HepG2 (cell line): ENCODE measurements at regions not wholly inside any gene's neighbourhood (a gene's known extent, or its start where the extent isn't known, plus 50 kb on each side); places are given as distances from the start of the nearest gene placed in this dataset.

ENCODE experiments used
- ATAC-seq: fragments of 200-7000 bp; cut with Tn5 transposase; 3 replicates; pipeline ENCODE4 v1.9.1; 2020; ENCODE audit warnings: mild to moderate bottlenecking, moderate library complexity
- BruUV-seq: library from RNA; stranded (reverse); fragments of 400-500 nt; replicated peaks from 2 replicates; lab custom pipeline; 2021; lab: Mats Ljungman, UMichigan
- CTCF ChIA-PET: fragments of 300-600 bp; formaldehyde crosslinking; extraction: SDS; loops from one replicate; lab custom pipeline; 2021; ENCODE audit warnings: low total read pairs, inconsistent platforms, low intra/inter-chr PET ratio; lab: Yijun Ruan, JAX
- POLR2A ChIA-PET: fragments of 350-600 bp; sonication (Branson Sonifier 250); formaldehyde crosslinking; loops from one replicate; lab custom pipeline; 2020; ENCODE audit warnings: antibody characterized with exemption, inconsistent platforms; lab: Yijun Ruan, JAX
- DNase-seq: peaks from one replicate; pipeline ENCODE4 v3.0.0-alpha.2; 2015; ENCODE audit warnings: low spot score
- FAIRE-seq: peaks from 3 replicates; lab custom pipeline; 2011; peaks lifted over from hg19 to GRCh38; lab: Jason Lieb, UNC
- H2AFZ ChIP-seq: one replicate; pipeline ENCODE4 v1.6.1; 2011; ENCODE audit warnings: low read length, inconsistent platforms
- H3K27ac ChIP-seq: fragments of 300-600 bp; 3 replicates; pipeline ENCODE4 v1.8.0; 2011; ENCODE audit warnings: mixed run types, mild to moderate bottlenecking, mixed read lengths, low read length, inconsistent platforms; ENCODE audit not compliant: insufficient read depth; ENCODE audit errors: extremely low read length
- H3K27me3 ChIP-seq, 2 experiments: fragments of 200-600 bp in 1 of 2; 2 replicates in 1 of 2; 3 replicates in 1 of 2; pipeline versions ENCODE4 v1.6.0 to v1.8.0; 2011; ENCODE audit warnings: low read length in 2 of 2, mild to moderate bottlenecking in 2 of 2, moderate library complexity in 2 of 2, inconsistent platforms in 1 of 2; ENCODE audit not compliant: insufficient read depth in 2 of 2, control insufficient read depth in 1 of 2
- H3K36me3 ChIP-seq, 2 experiments: fragments of 200-600 bp in 1 of 2; replicated peaks in 1 of 2; 2 replicates in 1 of 2; 3 replicates in 1 of 2; pipeline versions ENCODE4 v1.5.1 to v1.8.0; 2011; ENCODE audit warnings: low read length in 2 of 2, inconsistent platforms in 1 of 2; ENCODE audit not compliant: insufficient read depth in 2 of 2, control insufficient read depth in 1 of 2
- H3K4me1 ChIP-seq: 2 replicates; pipeline ENCODE4 v1.5.1; 2012; ENCODE audit warnings: low read length, inconsistent platforms; ENCODE audit not compliant: insufficient read depth
- H3K4me2 ChIP-seq: 2 replicates; pipeline ENCODE4 v1.6.0; 2011; ENCODE audit warnings: low read depth, low read length, inconsistent platforms
- H3K4me3 ChIP-seq, 3 experiments: fragments of 200-600 bp in 1 of 3; sonication (generic), shearing (Covaris generic) in 1 of 3; replicated peaks in 1 of 3; 2 replicates each; pipeline ENCODE4 v1.5.1; 2011 to 2016; ENCODE audit warnings: low read length in 3 of 3, inconsistent platforms in 2 of 3, low read depth in 2 of 3, mild to moderate bottlenecking in 2 of 3, control low read depth in 1 of 3, mixed read lengths in 1 of 3; ENCODE audit not compliant: insufficient read depth in 1 of 3
- H3K79me2 ChIP-seq: one replicate; pipeline ENCODE4 v1.6.1; 2011; ENCODE audit warnings: low read length, inconsistent platforms; ENCODE audit not compliant: insufficient read depth
- H3K9ac ChIP-seq: 2 replicates; pipeline ENCODE4 v1.6.0; 2011; ENCODE audit warnings: mild to moderate bottlenecking, low read depth, low read length, inconsistent platforms; ENCODE audit not compliant: insufficient read depth
- H3K9me3 ChIP-seq: 2 replicates; pipeline ENCODE4 v1.5.1; 2012; ENCODE audit warnings: mild to moderate bottlenecking, low read length
- H4K20me1 ChIP-seq: 2 replicates; pipeline ENCODE4 v1.6.0; 2011; ENCODE audit warnings: inconsistent platforms, mild to moderate bottlenecking, low read length, moderate library complexity; ENCODE audit not compliant: insufficient read depth
- FOXO4 ChIP-seq: sonication (generic); formaldehyde crosslinking; conservative IDR thresholded peaks from 2 replicates; pipeline ENCODE4 v1.8.1; 2023; ENCODE audit warnings: missing genetic modification reagents
- GRHL1 ChIP-seq: sonication (generic); formaldehyde crosslinking; conservative IDR thresholded peaks from 2 replicates; pipeline ENCODE4 v1.8.0; 2022; ENCODE audit warnings: missing genetic modification reagents
- GZF1 ChIP-seq: sonication (generic); formaldehyde crosslinking; IDR thresholded peaks from 2 replicates; pipeline ENCODE4 v1.5.1; 2020; ENCODE audit warnings: mild to moderate bottlenecking, missing genetic modification reagents
- HES4 ChIP-seq: sonication (generic); formaldehyde crosslinking; IDR thresholded peaks from 2 replicates; pipeline ENCODE4 v1.9.0; 2021; ENCODE audit warnings: mild to moderate bottlenecking, missing genetic modification reagents, borderline replicate concordance
- NFE2L1 ChIP-seq: sonication (generic); formaldehyde crosslinking; IDR thresholded peaks from 2 replicates; pipeline ENCODE4 v1.4.0; 2020; ENCODE audit warnings: missing genetic modification reagents, mild to moderate bottlenecking, borderline replicate concordance
- PCBP2 ChIP-seq: fragments of 200-400 bp; formaldehyde crosslinking; optimal IDR thresholded peaks from 2 replicates; pipeline ENCODE3; 2018; ENCODE audit warnings: low read length, low read depth; ENCODE audit not compliant: poor library complexity, severe bottlenecking
- PHF8 ChIP-seq: sonication (generic); formaldehyde crosslinking; IDR thresholded peaks from 2 replicates; pipeline ENCODE4 v1.5.0; 2020; ENCODE audit warnings: missing genetic modification reagents
- RBFOX2 ChIP-seq: fragments of 200-400 bp; formaldehyde crosslinking; IDR thresholded peaks from 2 replicates; pipeline ENCODE4 v1.6.1; 2017; ENCODE audit warnings: low read depth, mild to moderate bottlenecking, low read length
- RBM22 ChIP-seq: fragments of 200-400 bp; formaldehyde crosslinking; optimal IDR thresholded peaks from 2 replicates; pipeline ENCODE3; 2017; ENCODE audit warnings: mild to moderate bottlenecking, low read length, moderate library complexity
- REL ChIP-seq: sonication (generic); formaldehyde crosslinking; conservative IDR thresholded peaks from 2 replicates; pipeline ENCODE4 v1.8.0; 2022; ENCODE audit warnings: mild to moderate bottlenecking, missing genetic modification reagents, moderate library complexity
- SAP130 ChIP-seq: IDR thresholded peaks from 2 replicates; pipeline ENCODE4 v1.6.1; 2016; ENCODE audit warnings: low read depth
- SIN3B ChIP-seq: fragments of 150-350 bp; IDR thresholded peaks from 2 replicates; pipeline ENCODE4 v1.6.1; 2014; ENCODE audit warnings: low read length
- SP4 ChIP-seq: sonication (generic); formaldehyde crosslinking; IDR thresholded peaks from 2 replicates; pipeline ENCODE4 v1.8.1; 2023; ENCODE audit warnings: mild to moderate bottlenecking, missing genetic modification reagents
- SP5 ChIP-seq: IDR thresholded peaks from 2 replicates; pipeline ENCODE4 v1.6.1; 2016; ENCODE audit warnings: low read depth, borderline replicate concordance
- U2AF1 ChIP-seq: fragments of 200-400 bp; formaldehyde crosslinking; optimal IDR thresholded peaks from 2 replicates; pipeline ENCODE3; 2017; ENCODE audit warnings: mild to moderate bottlenecking, low read depth, low read length
- ZBTB25 ChIP-seq: IDR thresholded peaks from 2 replicates; pipeline ENCODE4 v1.6.1; 2018; ENCODE audit warnings: missing genetic modification reagents
- ZNF142 ChIP-seq: sonication (generic); formaldehyde crosslinking; IDR thresholded peaks from 2 replicates; pipeline ENCODE4 v1.4.0; 2020; ENCODE audit warnings: missing genetic modification reagents
- WGBS: methylation state at CpG from one replicate; pipeline ENCODE4 v1.1.6; 2017; ENCODE audit warnings: low lambda C conversion rate; 5-methylcytosine and 5-hydroxymethylcytosine counted together
- in situ Hi-C: cut with HindIII; loops from 2 replicates; pipeline ENCODE4 v1.10.0; 2017; ENCODE audit warnings: low pct_unique_long_range_greater_than_20kb; ENCODE audit not compliant: extremely low pct_ligation_motif_present
- intact Hi-C: fragments of 100-400 bp; cut with micrococcal nuclease; formaldehyde crosslinking; loops from one replicate; pipeline ENCODE4 v1.10.0; 2022; ENCODE audit not compliant: unreplicated experiment

GRCh38 chrX:94216738-94217137 lies 542.7 kb downstream of the FAM133A start:
- no peaks in the 10 kb centered on the region for H3K36me3 ChIP-seq
- H3K79me2 ChIP-seq: no peaks in the 10 kb centered on the region
- H3K9ac ChIP-seq: no peak overlapping the region
- DNase-seq (no peak), FAIRE-seq (no peak), ATAC-seq (no peak)
- WGBS: 0% methylated on average over 1 of the region's 1 CpG
- no peaks in the 10 kb centered on the region for H3K4me1 ChIP-seq
- H3K27ac ChIP-seq: no peak overlapping the region
- ChIA-PET POLR2A (no interaction called here), CTCF (no interaction called here)
- no peaks in the 10 kb centered on the region for H3K9me3 ChIP-seq
- no TSS peak for BruUV-seq
- H2AFZ ChIP-seq: no peak overlapping the region
- in situ Hi-C loops (no loop called here), intact Hi-C loops (no loop called here)
- H3K4me3 ChIP-seq: no peak overlapping the region
- no peak overlapping the region for H3K4me2 ChIP-seq
- H3K27me3 ChIP-seq: no peaks in the 10 kb centered on the region
- no peaks in the 10 kb centered on the region for H4K20me1 ChIP-seq
- no peak for TF ChIP-seq PHF8
- no peak for TF ChIP-seq HES4 (CRISPR knock-in tag)
- TF ChIP-seq REL (CRISPR knock-in tag): no peak
- no peak for TF ChIP-seq FOXO4 (CRISPR knock-in tag)
- TF ChIP-seq GRHL1: no peak
- no peak for TF ChIP-seq NFE2L1 (CRISPR knock-in tag)
- TF ChIP-seq SP5 (CRISPR knock-in tag): no peak
- TF ChIP-seq U2AF1: no peak
- TF ChIP-seq ZBTB25 (CRISPR knock-in tag): no peak
- no peak for TF ChIP-seq GZF1 (CRISPR knock-in tag)
- no peak for TF ChIP-seq SAP130 (CRISPR knock-in tag)
- no peak for TF ChIP-seq ZNF142
- no peak for TF ChIP-seq RBM22
- no peak for TF ChIP-seq SP4 (CRISPR knock-in tag)
- no peak for TF ChIP-seq RBFOX2
- TF ChIP-seq SIN3B: no peak
- no peak for TF ChIP-seq PCBP2
